ACHN (cell line): ENCODE measurements at regions not wholly inside any gene's neighbourhood (a gene's known extent, or its start where the extent isn't known, plus 50 kb on each side); places are given as distances from the start of the nearest gene placed in this dataset.

Experiments
- DNase-seq: peaks from one replicate; pipeline ENCODE4 v3.0.0-alpha.2; 2015
- in situ Hi-C: cut with HindIII; loops from 2 replicates; pipeline ENCODE4 v1.10.0; 2017; ENCODE audit warnings: low sequenced_read_pairs, low pct_ligation_motif_present, low pct_unique_long_range_greater_than_20kb

GRCh38 chr11:10641912-10642697 is 51.5 kb downstream of the IRAG1 start:
- DNase-seq: no peak
- in situ Hi-C loops: no loop called here

- in situ Hi-C loops: no loop called here
- DNase-seq: no peak
Measured at GRCh38 chr11:10641177-10641911, 52.2 kb downstream of the IRAG1 start.

DNA sequence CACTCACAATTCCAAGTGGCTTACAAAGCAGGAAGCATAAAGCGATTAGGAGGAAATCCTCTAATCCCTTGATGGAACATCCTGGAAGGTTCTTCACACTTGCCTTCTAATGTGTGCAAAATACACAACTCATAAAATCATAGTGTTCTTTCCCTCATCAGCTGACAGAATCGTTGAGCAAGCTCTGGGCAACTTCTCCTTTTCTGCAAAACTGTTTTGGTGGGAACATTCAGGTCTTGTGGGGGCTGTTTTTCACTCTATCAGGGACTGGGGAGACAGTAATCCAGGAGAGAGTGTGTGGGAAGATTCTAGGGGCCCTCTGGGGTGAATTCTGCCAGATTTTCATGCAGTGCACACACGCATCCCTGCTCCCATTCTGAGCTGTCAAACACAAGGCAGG is 53.2 kb downstream of the IRAG1 start:
- DNase-seq: no peak
- in situ Hi-C loops: no loop called here

DNA sequence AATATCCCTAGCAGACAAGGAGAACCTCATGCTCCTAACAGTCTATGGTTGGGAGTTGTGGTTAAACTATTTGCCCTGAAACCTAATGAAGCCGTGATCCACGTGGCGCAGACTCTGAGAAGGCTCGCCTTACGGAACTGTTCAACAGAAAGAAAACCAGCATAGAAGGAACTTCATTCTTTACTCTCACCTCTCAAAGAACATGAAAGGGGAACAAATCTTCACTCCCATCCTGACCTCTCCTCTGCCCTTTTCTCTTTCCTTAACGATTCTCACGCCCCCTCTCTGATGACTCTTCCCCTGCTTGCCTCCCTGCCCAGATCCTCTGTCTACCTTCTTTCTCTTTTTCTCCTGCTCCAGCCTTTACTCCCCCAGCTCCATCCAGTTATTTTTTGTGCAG is 54.2 kb downstream of the IRAG1 start:
- DNase-seq: no peak
- in situ Hi-C loops: no loop called here

DNA sequence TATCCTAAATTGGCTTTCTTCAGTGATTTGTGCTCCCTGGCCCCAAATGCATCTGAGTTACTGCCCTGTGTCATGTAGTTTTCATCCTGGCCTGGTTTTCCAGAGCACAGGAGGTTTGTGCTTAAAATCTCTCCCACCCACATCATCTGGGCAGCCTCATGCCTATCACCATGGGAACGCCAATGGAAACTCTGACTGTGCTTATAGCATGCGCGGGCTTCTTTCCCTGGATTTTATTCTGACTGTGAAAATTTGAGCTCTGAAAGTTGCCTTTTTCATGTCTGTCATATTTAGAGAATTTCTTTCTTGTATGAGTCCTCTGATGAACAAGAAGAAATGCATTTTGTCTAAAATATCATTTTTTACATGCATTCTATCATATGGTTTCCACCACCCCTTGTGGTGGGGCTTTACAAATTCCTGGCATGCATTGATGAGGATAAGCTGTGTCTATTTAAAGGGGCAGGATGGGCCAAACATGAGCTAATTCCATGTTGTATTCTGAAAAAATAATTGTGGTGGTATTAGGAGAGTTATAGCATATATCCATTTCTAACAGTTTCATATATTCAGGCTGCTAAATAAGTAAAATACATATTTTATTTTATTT is 55.1 kb downstream of the IRAG1 start:
- no peak for DNase-seq
- in situ Hi-C loops: no loop called here

DNA sequence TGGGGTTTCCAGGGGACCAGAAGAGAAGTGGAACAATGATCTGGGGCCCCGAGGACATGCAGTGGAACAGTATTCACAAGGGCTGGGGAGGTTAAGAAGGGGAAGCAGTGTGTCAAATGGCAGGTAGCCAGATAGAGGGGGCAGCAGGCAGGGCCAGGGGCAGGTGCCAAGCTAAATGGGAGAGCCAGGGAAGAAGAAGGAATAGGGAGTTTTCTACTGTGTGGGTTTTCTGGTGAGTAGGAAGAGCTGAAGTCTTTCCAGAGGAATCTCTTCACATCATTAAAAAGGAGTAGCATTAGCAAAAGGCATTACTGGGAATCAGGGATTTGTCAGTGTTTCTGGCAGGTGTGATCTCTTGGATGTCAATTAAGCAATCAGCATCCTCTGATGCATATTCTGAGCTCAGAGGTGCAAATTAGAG is 55.8 kb downstream of the IRAG1 start:
- no peak for DNase-seq
- in situ Hi-C loops: no loop called here

DNA sequence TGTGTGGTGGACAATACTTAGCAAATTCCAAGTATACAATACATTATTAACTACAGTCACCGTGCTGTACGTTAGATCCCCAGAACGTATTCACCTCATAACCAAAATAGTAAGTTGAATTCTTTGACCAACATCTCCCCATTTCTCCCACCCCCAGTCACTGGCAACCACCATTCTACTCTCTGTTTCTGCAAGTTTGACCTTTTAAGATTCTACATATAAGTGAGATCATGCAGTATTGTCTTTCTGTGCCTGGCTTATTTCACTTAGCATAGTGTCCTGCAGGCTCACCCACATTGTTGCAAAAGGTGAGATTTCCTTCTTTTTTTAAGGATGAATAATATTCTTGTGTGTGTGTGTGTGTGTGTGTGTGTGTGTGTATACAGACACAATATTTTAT is 59.1 kb downstream of the IRAG1 start:
- in situ Hi-C loops: no loop called here
- no peak for DNase-seq

DNA sequence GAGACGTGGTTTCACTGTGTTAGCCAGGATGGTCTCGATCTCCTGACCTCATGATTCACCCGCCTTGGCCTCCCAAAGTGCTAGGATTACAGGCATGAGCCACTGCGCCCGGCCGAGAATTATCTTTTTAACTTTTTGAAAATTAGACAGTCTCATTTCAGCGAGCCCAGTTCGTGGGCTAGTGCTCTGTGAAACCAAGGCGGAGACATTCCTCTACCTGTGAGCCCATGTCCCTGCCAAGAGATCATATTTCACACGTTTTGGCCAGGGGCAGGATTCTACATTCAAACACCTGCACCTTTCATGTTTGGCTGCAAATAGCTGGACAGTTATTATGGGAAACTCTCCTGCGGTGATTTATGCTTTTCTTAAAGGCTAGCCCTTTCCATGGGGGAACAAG is 60.3 kb downstream of the IRAG1 start:
- in situ Hi-C loops: no loop called here
- no peak for DNase-seq

DNA sequence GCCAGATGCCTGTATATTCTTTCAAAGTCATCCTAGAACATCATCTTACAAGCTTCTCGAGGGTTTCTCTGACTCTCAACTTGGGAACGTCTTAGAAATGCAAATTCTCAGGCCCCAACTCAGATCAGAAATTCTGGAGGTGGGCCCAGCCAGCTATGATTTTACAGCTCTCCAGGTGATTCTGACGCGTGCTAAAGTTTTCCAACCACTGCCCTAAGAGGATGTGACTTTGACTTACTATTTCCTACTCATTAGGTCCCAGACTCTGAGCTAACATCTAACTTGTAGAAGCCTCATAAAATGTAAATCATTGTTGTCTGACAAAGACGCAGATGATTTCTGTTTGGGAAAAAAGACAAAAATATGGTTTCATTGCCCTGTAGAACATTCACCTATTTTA is 61.1 kb downstream of the IRAG1 start:
- in situ Hi-C loops: no loop called here
- no peak for DNase-seq

DNA sequence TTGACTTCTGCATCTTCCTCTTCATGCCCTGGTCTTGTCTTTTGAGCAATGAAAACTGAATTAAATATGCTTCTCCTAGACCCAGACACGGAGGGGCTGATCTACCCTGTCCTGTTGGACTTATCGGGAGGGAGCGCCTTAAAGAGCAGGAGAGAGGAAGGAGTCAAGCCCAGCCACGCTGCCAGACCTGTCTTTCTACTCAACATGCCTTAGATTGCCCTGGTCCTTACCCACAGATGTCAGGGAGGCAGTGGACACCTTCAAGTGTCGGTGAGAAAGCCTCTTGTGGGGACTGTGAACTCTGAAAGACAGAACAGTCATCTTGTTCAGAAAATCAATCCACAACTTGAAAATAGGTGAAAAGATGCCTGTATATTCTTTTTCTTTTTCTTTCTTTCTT is 61.8 kb downstream of the IRAG1 start:
- in situ Hi-C loops: no loop called here
- DNase-seq: no peak

- no peak for DNase-seq
- in situ Hi-C loops: no loop called here
Measured at GRCh38 chr11:10629411-10630002, 61.0 kb upstream of the LYVE1 start.

DNA sequence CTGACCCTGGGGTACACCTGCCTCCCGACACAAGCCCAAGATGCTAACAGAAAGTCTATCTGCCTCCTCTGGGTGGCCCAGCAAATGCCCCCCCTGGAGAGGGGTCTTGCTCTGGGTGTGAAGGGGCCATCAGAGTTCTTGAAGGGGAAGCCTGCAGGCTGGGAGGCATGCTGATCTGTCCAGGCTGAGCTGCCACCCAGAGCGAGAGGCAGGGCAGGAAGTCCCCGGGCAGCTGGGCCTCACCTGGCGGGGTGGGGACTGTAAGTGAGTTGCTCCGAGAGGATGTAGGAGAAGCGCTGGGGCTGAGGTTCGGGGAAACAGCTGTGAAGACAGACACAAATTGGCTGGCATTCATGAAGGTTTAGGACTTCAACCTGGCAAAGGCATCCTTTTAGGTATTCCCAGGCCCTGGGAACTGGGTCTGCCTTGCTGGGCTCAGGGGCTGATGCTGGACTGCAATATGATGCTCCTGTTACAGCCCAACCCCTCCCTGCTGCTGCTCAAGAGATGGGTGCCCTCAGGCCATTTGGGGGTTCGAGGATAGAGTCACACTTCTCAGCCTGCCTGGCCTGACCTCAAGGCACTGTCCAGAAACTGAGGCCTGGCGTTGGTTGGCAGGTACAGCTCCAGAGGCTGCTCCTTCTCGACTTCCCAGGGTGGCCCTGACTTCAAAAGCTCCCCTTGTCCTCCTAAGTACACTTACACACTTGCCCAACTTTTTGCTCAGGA is 60.2 kb upstream of the LYVE1 start:
- in situ Hi-C loops: no loop called here
- no peak for DNase-seq

DNA sequence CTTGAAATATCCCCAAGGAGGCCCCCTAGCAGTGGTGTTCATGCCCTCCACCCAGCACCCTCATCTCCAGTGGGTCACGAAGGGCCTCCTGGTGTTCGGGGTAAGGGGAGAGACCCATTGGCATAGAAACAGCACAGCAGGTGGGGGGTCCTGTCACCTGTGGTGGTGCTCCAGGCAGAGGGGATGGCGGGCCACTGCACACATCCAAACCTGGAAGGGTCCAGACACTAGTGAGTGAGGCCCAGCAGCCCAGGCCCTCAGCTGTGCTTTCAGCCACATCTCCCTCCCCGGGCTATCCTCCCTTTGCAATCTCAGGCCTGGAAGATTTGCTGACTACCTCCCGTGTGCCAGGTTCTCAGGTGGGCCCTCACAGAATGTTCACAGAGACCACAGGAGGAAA is 59.4 kb upstream of the LYVE1 start:
- in situ Hi-C loops: no loop called here
- no peak for DNase-seq

DNA sequence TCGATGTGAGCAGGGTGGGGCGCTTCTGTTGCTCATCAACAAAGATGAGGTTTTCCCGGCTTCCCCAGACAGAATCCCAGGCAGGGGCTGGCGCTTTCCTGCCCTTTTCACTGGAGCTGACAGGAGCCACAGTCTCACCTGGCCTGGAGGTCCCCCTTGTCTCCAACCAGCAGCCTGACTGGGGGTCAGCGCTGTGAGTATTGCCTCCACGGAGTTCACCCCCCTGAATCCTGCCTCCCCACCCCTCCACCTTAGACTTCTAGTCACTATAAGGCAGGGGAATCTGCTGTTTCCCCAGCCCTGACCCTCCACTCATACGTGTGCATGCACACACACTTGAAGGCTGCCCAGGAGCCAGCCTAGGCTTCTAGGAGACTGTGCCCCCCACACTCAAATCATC is 58.8 kb upstream of the LYVE1 start:
- in situ Hi-C loops: no loop called here
- DNase-seq: no peak

GRCh38 chr11:10625982-10626311 is 57.5 kb upstream of the LYVE1 start:
- no peak for DNase-seq
- in situ Hi-C loops: no loop called here

DNA sequence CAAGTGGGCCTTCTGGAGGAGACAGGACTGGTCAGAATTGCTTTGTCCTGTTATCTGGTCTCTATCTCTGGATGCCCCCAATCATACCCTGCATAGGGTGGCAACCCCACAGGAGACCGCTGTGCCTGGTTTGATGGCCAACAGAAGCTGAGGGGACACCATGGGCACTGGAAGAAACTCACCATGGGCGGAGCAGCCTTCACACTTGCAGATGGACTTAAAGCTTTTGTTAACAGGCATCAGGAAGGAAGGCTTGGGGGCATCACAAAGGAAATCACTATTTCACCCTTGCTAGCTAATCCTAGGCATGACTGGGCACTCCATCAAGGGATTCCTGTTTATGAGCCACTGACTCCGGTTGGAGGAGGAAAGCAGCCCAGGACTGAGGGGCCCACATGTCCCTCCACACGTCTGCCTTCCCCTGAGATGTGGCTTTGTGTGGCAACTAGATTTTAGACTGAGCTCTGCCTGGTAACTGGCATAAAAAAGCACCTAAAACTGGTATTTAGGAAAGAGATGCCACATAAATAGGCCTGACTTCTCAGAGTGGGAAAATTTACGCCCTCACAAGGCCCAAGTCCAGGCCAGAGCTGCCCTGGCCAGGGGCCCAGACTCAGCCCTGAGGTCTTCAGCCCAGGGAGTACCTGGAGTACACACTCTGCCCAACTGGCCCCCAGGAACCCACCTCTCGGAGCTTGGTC is 57.0 kb upstream of the LYVE1 start:
- no peak for DNase-seq
- in situ Hi-C loops: no loop called here

- DNase-seq: peak; percentile 34
- in situ Hi-C loops: no loop called here
Measured at GRCh38 chr11:10623797-10624761, 55.6 kb upstream of the LYVE1 start.
